Right lobe of liver (tissue), 6 donors: ENCODE measurements at regions not wholly inside any gene's neighbourhood (a gene's known extent, or its start where the extent isn't known, plus 50 kb on each side); places are given as distances from the start of the nearest gene placed in this dataset.

ENCODE experiments used
- ATAC-seq, 4 donors: fragments of 200-7000 bp; cut with Tn5 transposase; one replicate each; pipeline ENCODE4 v1.9.1; 2020; ENCODE audit warnings: mild to moderate bottlenecking in 4 of 4, moderate library complexity in 4 of 4
- DNase-seq, 3 donors: peaks; one replicate each; pipeline ENCODE4 v3.0.0-alpha.2; 2020
- H3K27ac ChIP-seq, 3 donors: fragments of 200-600 bp; one replicate each; pipeline ENCODE4 v1.8.0; 2022
- H3K27me3 ChIP-seq, 2 donors: fragments of 200-600 bp; one replicate each; pipeline ENCODE4 v1.8.0; 2022
- H3K36me3 ChIP-seq, 4 donors: fragments of 200-600 bp; sonication (generic) in 1 of 4; one replicate each; pipeline versions ENCODE4 v1.5.1 to v1.8.0; 2017 to 2022; ENCODE audit warnings: control low read depth in 1 of 4
- H3K4me1 ChIP-seq, 4 donors: fragments of 200-600 bp; sonication (generic) in 1 of 4; one replicate each; pipeline versions ENCODE4 v1.5.1 to v1.8.0; 2017 to 2022; ENCODE audit warnings: control low read depth in 1 of 4
- H3K4me3 ChIP-seq, 3 donors: fragments of 200-600 bp; one replicate each; pipeline ENCODE4 v1.8.0; 2022
- H3K9me3 ChIP-seq, 4 donors: fragments of 200-600 bp; sonication (generic) in 1 of 4; one replicate each; pipeline versions ENCODE4 v1.5.1 to v1.8.0; 2017 to 2022; ENCODE audit warnings: control low read depth in 1 of 4
- POLR2A ChIP-seq: fragments of 450-650 bp; IDR thresholded peaks from one replicate; pipeline ENCODE4 v1.6.1; 2017; ENCODE audit warnings: antibody characterized with exemption, mild to moderate bottlenecking
- WGBS: methylation state at CpG from one replicate; pipeline ENCODE4 v1.1.6; 2018; ENCODE audit warnings: low coverage, low lambda C conversion rate; ENCODE audit not compliant: insufficient coverage; ENCODE audit errors: missing lambda C conversion rate; 5-methylcytosine and 5-hydroxymethylcytosine counted together
- intact Hi-C, 2 donors: fragments of 100-400 bp; cut with DNase I; formaldehyde crosslinking; loops; one replicate each; pipeline versions ENCODE4 v1.11.2 to v1.14.1; 2022
- TF ChIP-seq, protein P1 (sequence below), 4 donors: fragments of 200-600 bp in 3 of 4; fragments of 450-650 bp in 1 of 4; IDR thresholded peaks; one replicate each; pipeline versions ENCODE4 v1.5.1 to v1.8.0; 2016 to 2022; ENCODE audit warnings: antibody characterized with exemption in 4 of 4, mild to moderate bottlenecking in 2 of 4
- donor health status: DM: no; HTN: yes; CAD: no.
- donor health status: DM: no; HTN: no; CAD: no.
- donor health status: DM: no; HTN: no; CAD: no.
- donor health status: DM: no; HTN: yes; CAD: no.
- donor health status: DM: no; HTN: yes; CAD: no.

DNA sequence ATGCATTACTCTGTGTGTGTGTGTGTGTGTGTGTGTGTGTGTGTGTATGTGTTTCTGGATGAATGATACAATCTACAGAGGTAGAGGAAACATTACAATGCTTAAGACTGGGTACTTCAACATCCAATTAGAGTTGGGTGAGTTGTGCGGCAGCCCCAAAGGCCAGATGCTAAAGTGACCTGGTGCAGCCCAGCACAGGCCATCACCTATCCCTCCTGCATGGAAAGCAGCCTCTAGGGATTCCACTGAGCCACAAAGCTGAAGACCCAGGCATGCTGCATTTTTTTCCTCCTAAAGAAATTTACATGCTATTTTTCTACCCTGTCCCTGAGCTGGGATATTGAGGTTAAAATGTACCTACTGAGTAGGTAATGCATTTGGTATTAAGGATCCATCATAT is 79.1 kb upstream of the ETAA1 start:
- Histone ChIP-seq H3K27me3 (no peaks in the 10 kb centered on the region), H3K9me3 (no peaks in the 10 kb centered on the region), H3K4me1 (no peaks in the 10 kb centered on the region), H3K36me3 (no peaks in the 10 kb centered on the region), H3K4me3 (no peak overlapping the region), H3K27ac (no peak overlapping the region)
- ATAC-seq (no peak), DNase-seq (no peak)
- TF ChIP-seq, protein P1, sequence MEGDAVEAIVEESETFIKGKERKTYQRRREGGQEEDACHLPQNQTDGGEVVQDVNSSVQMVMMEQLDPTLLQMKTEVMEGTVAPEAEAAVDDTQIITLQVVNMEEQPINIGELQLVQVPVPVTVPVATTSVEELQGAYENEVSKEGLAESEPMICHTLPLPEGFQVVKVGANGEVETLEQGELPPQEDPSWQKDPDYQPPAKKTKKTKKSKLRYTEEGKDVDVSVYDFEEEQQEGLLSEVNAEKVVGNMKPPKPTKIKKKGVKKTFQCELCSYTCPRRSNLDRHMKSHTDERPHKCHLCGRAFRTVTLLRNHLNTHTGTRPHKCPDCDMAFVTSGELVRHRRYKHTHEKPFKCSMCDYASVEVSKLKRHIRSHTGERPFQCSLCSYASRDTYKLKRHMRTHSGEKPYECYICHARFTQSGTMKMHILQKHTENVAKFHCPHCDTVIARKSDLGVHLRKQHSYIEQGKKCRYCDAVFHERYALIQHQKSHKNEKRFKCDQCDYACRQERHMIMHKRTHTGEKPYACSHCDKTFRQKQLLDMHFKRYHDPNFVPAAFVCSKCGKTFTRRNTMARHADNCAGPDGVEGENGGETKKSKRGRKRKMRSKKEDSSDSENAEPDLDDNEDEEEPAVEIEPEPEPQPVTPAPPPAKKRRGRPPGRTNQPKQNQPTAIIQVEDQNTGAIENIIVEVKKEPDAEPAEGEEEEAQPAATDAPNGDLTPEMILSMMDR (IDR thresholded peaks at IDR 0.05), result no peak
- no peak for TF ChIP-seq POLR2A
- intact Hi-C loops, result no loop called here
- WGBS, result no CpG with 5 or more reads among the region's 1 CpG

DNA sequence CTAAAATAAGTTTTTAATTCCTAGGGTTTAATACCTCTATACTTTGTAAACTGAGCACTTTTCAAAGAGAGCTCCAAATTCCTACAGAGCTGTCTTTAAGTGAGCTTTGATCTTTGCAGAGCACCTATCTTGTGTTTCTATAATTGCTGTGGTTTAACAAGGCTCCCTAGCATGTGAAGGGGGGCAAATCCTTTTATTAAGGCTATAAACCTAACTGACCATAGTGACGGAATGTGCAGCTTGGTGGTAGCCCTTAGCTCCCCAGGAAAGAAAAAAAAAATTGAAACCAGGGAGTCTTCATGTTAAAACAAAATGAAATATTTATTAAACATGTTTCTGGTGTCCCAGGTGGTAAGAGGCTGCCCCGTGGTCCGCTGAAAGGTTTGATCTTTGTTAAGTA is 78.6 kb upstream of the ETAA1 start:
- no peak overlapping the region for H3K27ac ChIP-seq
- DNase-seq, result no peak
- intact Hi-C loops, result no loop called here
- H3K9me3 ChIP-seq, result no peaks in the 10 kb centered on the region
- WGBS, result 70% methylated on average over 3 of the region's 3 CpGs
- H3K4me3 ChIP-seq, result no peak overlapping the region
- H3K36me3 ChIP-seq, result no peaks in the 10 kb centered on the region
- no peaks in the 10 kb centered on the region for H3K27me3 ChIP-seq
- ATAC-seq, result no peak
- TF ChIP-seq, protein P1 (IDR thresholded peaks at IDR 0.05), result no peak
- no peak for TF ChIP-seq POLR2A
- H3K4me1 ChIP-seq, result no peaks in the 10 kb centered on the region

DNA sequence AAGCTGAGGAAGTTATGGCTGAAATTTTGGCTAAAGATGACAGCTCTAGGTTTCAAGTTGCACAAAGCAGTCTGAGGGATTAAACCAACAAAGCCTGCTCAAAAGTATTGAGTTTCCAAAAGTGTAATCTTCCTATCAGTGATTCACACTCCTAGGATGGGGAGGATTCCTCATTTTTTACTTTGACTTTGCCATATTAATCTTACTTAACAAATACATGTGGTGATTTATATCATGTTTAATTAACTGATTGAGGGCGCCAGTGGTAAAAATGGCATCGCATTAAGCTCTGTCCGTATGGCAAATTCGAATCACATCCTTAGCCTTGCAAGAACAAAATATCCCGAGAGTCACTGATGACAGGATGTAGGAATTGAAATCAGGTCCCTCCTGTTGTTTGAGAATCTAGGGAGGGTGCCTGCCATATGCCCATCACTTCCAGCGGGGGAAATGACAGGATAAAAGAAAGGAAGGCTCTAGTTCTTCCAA is 78.1 kb upstream of the ETAA1 start:
- Histone ChIP-seq H3K4me1 (no peaks in the 10 kb centered on the region), H3K4me3 (no peak overlapping the region), H3K36me3 (no peaks in the 10 kb centered on the region), H3K9me3 (no peaks in the 10 kb centered on the region), H3K27ac (no peak overlapping the region), H3K27me3 (no peaks in the 10 kb centered on the region)
- no peak for DNase-seq
- no peak for ATAC-seq
- 67% methylated on average over 5 of the region's 6 CpGs for WGBS
- intact Hi-C loops, result no loop called here
- TF ChIP-seq, protein P1 (IDR thresholded peaks at IDR 0.05), result no peak
- TF ChIP-seq POLR2A, result no peak

DNA sequence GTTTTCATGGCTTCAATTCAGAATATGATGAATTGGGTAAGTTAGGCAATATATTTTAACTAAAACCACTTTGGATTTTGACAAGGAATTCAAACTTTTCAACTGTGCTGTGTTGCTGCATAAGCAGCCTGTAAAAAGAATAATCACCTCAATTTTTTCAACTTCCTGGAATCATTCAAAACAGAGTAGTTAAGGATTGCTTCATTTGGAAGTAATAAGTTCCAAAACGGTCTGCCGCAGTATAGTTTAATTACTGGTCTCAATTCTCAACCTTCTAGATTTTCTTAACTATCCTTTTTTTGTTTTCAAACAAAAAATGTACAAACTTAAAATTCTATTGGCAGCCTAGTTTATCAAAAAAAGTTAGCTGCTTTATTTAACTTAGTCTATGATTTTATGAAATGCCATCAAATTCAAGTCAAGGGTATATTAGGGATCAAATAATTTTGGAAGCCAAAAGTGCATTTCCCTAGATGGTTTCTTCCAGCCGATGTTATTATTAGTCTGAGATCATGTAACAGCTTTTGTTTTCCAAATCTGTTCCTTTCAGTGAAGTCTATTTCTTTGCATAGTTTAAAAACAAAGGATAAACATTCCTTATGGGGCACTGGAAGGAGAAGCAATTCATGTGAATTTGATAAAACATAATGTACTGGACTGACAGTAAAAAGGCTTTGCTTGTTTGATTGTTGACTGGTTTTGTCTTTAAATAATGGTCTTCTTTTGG is 76.1 kb upstream of the ETAA1 start:
- Histone ChIP-seq H3K27me3 (no peaks in the 10 kb centered on the region), H3K27ac (no peak overlapping the region), H3K4me1 (no peaks in the 10 kb centered on the region), H3K9me3 (no peaks in the 10 kb centered on the region), H3K4me3 (no peak overlapping the region), H3K36me3 (no peaks in the 10 kb centered on the region)
- DNase-seq, result no peak
- TF ChIP-seq, protein P1 (IDR thresholded peaks at IDR 0.05), result no peak
- no peak for TF ChIP-seq POLR2A
- intact Hi-C loops, result no loop called here
- 70% methylated on average over 3 of the region's 3 CpGs for WGBS
- no peak for ATAC-seq
